K562 (cell line): ENCODE measurements at regions not wholly inside any gene's neighbourhood (a gene's known extent, or its start where the extent isn't known, plus 50 kb on each side); places are given as distances from the start of the nearest gene placed in this dataset.

Source experiments
- ATAC-seq: fragments of 200-7000 bp; cut with Tn5 transposase; 3 replicates; pipeline ENCODE4 v1.9.1; 2020; ENCODE audit warnings: moderate library complexity
- BruUV-seq: library from RNA; stranded (reverse); fragments of 400-500 nt; replicated peaks from 2 replicates; lab custom pipeline; 2021; lab: Mats Ljungman, UMichigan
- CTCF ChIA-PET: fragments of 300-600 bp; formaldehyde crosslinking; extraction: SDS; loops from one replicate; lab custom pipeline; 2021; ENCODE audit warnings: low intra/inter-chr PET ratio; lab: Yijun Ruan, JAX
- POLR2A ChIA-PET: fragments of 300-600, 350-650 bp; sonication (Branson Sonifier 250); formaldehyde crosslinking; extraction: SDS; loops from one replicate; lab custom pipeline; 2021; ENCODE audit warnings: antibody characterized with exemption, inconsistent platforms; lab: Yijun Ruan, JAX
- DNase-seq, 4 experiments: peaks; one replicate each; pipeline versions ENCODE4 v3.0.0 to v3.0.0-alpha.2; 2011 to 2018; ENCODE audit warnings: low spot score in 3 of 4, mixed read lengths in 3 of 4; ENCODE audit errors: extremely low read depth in 1 of 4
- FAIRE-seq: peaks from 2 replicates; lab custom pipeline; 2011; peaks lifted over from hg19 to GRCh38; lab: Jason Lieb, UNC
- H2AFZ ChIP-seq: 2 replicates; pipeline ENCODE4 v1.6.0; 2011; ENCODE audit warnings: low read depth, low read length, control low read depth, inconsistent platforms
- H3K27ac ChIP-seq: fragments of 200-600 bp; 3 replicates; pipeline ENCODE4 v1.8.0; 2011; ENCODE audit warnings: low read depth, mild to moderate bottlenecking, control low read depth, inconsistent platforms, low read length, moderate library complexity, mixed read lengths; ENCODE audit errors: extremely low read depth
- H3K27me3 ChIP-seq, 2 experiments: fragments of 300-600 bp in 1 of 2; 2 replicates in 1 of 2; 3 replicates in 1 of 2; pipeline versions ENCODE4 v1.6.0 to v1.8.0; 2011; ENCODE audit warnings: inconsistent platforms in 2 of 2, low read length in 2 of 2, mild to moderate bottlenecking in 1 of 2, mixed read lengths in 1 of 2, moderate library complexity in 1 of 2; ENCODE audit not compliant: control insufficient read depth in 2 of 2, insufficient read depth in 2 of 2
- H3K36me3 ChIP-seq: fragments of 300-600 bp; 3 replicates; pipeline ENCODE4 v1.8.0; 2011; ENCODE audit warnings: mild to moderate bottlenecking, low read length, inconsistent platforms; ENCODE audit not compliant: control insufficient read depth, insufficient read depth
- H3K4me1 ChIP-seq, 2 experiments: fragments of 200-600 bp in 1 of 2; replicated peaks in 1 of 2; 2 replicates in 1 of 2; 3 replicates in 1 of 2; pipeline versions ENCODE4 v1.5.1 to v1.8.0; 2011; ENCODE audit warnings: inconsistent platforms in 2 of 2, low read length in 2 of 2, mild to moderate bottlenecking in 1 of 2, mixed read lengths in 1 of 2, moderate library complexity in 1 of 2; ENCODE audit not compliant: control insufficient read depth in 2 of 2, insufficient read depth in 2 of 2
- H3K4me2 ChIP-seq: 2 replicates; pipeline ENCODE4 v1.6.1; 2011; ENCODE audit warnings: low read length, control low read depth, inconsistent platforms, mixed read lengths; ENCODE audit not compliant: insufficient read depth
- H3K4me3 ChIP-seq: fragments of 200-600 bp; sonication (generic), shearing (Covaris generic); 2 replicates; pipeline ENCODE4 v1.5.1; 2016; ENCODE audit warnings: control low read depth, inconsistent platforms
- H3K79me2 ChIP-seq: fragments of 200-600 bp; 3 replicates; pipeline ENCODE4 v1.8.0; 2011; ENCODE audit warnings: low read length, inconsistent platforms; ENCODE audit not compliant: control insufficient read depth, insufficient read depth
- H3K9ac ChIP-seq, 2 experiments: 2 replicates each; pipeline versions ENCODE4 v1.6.0 to v1.6.1; 2011; ENCODE audit warnings: low read depth in 2 of 2, low read length in 2 of 2, control low read depth in 1 of 2, inconsistent platforms in 1 of 2, mild to moderate bottlenecking in 1 of 2, mixed read lengths in 1 of 2; ENCODE audit not compliant: insufficient read depth in 1 of 2
- H3K9me1 ChIP-seq: one replicate; pipeline ENCODE4 v1.6.0; 2011; ENCODE audit warnings: inconsistent platforms, mild to moderate bottlenecking, low read length, moderate library complexity; ENCODE audit not compliant: control insufficient read depth, insufficient read depth
- H3K9me3 ChIP-seq: replicated peaks from 2 replicates; pipeline ENCODE4 v1.5.1; 2011; ENCODE audit warnings: low read depth, low read length, inconsistent platforms; ENCODE audit not compliant: control insufficient read depth, insufficient read depth
- H4K20me1 ChIP-seq: replicated peaks from 2 replicates; pipeline ENCODE4 v1.6.1; 2011; ENCODE audit warnings: low read length, inconsistent platforms, mixed read lengths; ENCODE audit not compliant: control insufficient read depth, insufficient read depth
- ATF2 ChIP-seq: sonication (generic); formaldehyde crosslinking; IDR thresholded peaks from 2 replicates; pipeline ENCODE4 v1.8.1; 2022; ENCODE audit warnings: missing genetic modification reagents
- CBFB ChIP-seq: sonication (generic); formaldehyde crosslinking; IDR thresholded peaks from 2 replicates; pipeline ENCODE4 v1.4.0; 2020; ENCODE audit warnings: mild to moderate bottlenecking, missing genetic modification reagents
- CCNT2 ChIP-seq: IDR thresholded peaks from 2 replicates; pipeline ENCODE4 v1.6.1; 2011; ENCODE audit warnings: borderline replicate concordance, low read depth, mild to moderate bottlenecking, moderate library complexity, mixed read lengths, low read length; ENCODE audit not compliant: insufficient read length; ENCODE audit errors: extremely low read depth
- CSDE1 ChIP-seq, 2 experiments: fragments of 450-650 bp; IDR thresholded peaks; 2 replicates each; pipeline ENCODE4 v1.6.1; 2016; ENCODE audit warnings: mild to moderate bottlenecking in 1 of 2
- E4F1 ChIP-seq: fragments of 250-450 bp; sonication (Bioruptor Pico); IDR thresholded peaks from 2 replicates; pipeline ENCODE4 v1.5.0; 2021; ENCODE audit warnings: mild to moderate bottlenecking, borderline replicate concordance
- ETV5 ChIP-seq: sonication (generic); formaldehyde crosslinking; IDR thresholded peaks from 2 replicates; pipeline ENCODE4 v1.4.0; 2020; ENCODE audit warnings: low read depth, mild to moderate bottlenecking, missing genetic modification reagents
- FOS ChIP-seq: IDR thresholded peaks from 3 replicates; pipeline ENCODE4 v1.6.1; 2011; ENCODE audit not compliant: insufficient read length; ENCODE audit errors: extremely low read depth
- KLF10 ChIP-seq: fragments of 250-450 bp; sonication (Bioruptor Pico); IDR thresholded peaks from 2 replicates; pipeline ENCODE4 v1.6.1; 2021; ENCODE audit warnings: matching md5 sums
- KLF13 ChIP-seq: fragments of 450-650 bp; IDR thresholded peaks from 2 replicates; pipeline ENCODE4 v1.6.1; 2016; ENCODE audit warnings: missing genetic modification characterization, low read depth, mild to moderate bottlenecking, missing compliant biosample characterization, moderate library complexity, borderline replicate concordance
- PHB ChIP-seq: fragments of 250-450 bp; sonication (Bioruptor Pico); IDR thresholded peaks from 2 replicates; pipeline ENCODE4 v1.5.0; 2021
- PTTG1 ChIP-seq: fragments of 450-650 bp; IDR thresholded peaks from 2 replicates; pipeline ENCODE4 v1.6.1; 2016; ENCODE audit warnings: low read depth, mild to moderate bottlenecking, missing genetic modification characterization, missing compliant biosample characterization
- SAP30 ChIP-seq: fragments of 200-600 bp; sonication (generic); IDR thresholded peaks from 2 replicates; pipeline ENCODE4 v1.6.1; 2012; ENCODE audit warnings: borderline replicate concordance, low read depth, mild to moderate bottlenecking, moderate library complexity, low read length, control low read depth, inconsistent platforms; ENCODE audit not compliant: insufficient read depth, poor library complexity, severe bottlenecking
- STAT5A ChIP-seq: IDR thresholded peaks from 2 replicates; pipeline ENCODE4 v1.6.1; 2012; ENCODE audit warnings: low read length, inconsistent platforms, borderline replicate concordance
- WGBS: fragments of 100-300 bp; shearing (Covaris generic); methylation state at CpG from one replicate; pipeline ENCODE4 v1.1.6; 2016; ENCODE audit warnings: low coverage, mixed read lengths; ENCODE audit not compliant: insufficient coverage; ENCODE audit errors: missing lambda C conversion rate; 5-methylcytosine and 5-hydroxymethylcytosine counted together
- in situ Hi-C: fragments of 300-500 bp; cut with MboI; formaldehyde crosslinking; loops from 4 replicates; pipeline ENCODE4 v1.15.0; 2018; ENCODE audit warnings: inconsistent platforms, mixed read lengths
- intact Hi-C: fragments of 100-400 bp; cut with micrococcal nuclease; formaldehyde crosslinking; loops from 2 replicates; pipeline ENCODE4 v1.14.2; 2022

GRCh38 chr14:39784461-39784860, 352.2 kb upstream of the FBXO33 start:
- TF ChIP-seq CBFB (CRISPR knock-in tag), result no peak
- no peak for TF ChIP-seq KLF10 (CRISPR knock-in tag)
- no peak for TF ChIP-seq STAT5A
- TF ChIP-seq KLF13 (tag), result no peak
- Histone ChIP-seq H3K79me2 (no peaks in the 10 kb centered on the region), H3K27me3 (no peaks in the 10 kb centered on the region), H3K9me3 (no peaks in the 10 kb centered on the region), H3K27ac (no peak overlapping the region), H3K4me1 (no peaks in the 10 kb centered on the region), H2AFZ (no peak overlapping the region), H3K36me3 (no peaks in the 10 kb centered on the region), H3K4me3 (no peak overlapping the region), H4K20me1 (no peaks in the 10 kb centered on the region), H3K9ac (no peak overlapping the region), H3K9me1 (no peaks in the 10 kb centered on the region), H3K4me2 (no peak overlapping the region)
- in situ Hi-C loops, result no loop called here
- ATAC-seq, result no peak
- FAIRE-seq, result no peak
- WGBS, result 0% methylated on average over 1 of the region's 1 CpG
- ChIA-PET CTCF (no interaction called here), POLR2A (no interaction called here)
- intact Hi-C loops, result no loop called here
- no TSS peak for BruUV-seq
- DNase-seq, result no peak

- Histone ChIP-seq H3K4me3 (no peak overlapping the region), H3K79me2 (no peaks in the 10 kb centered on the region), H3K4me1 (no peaks in the 10 kb centered on the region), H3K4me2 (no peak overlapping the region), H3K27ac (no peak overlapping the region), H2AFZ (no peak overlapping the region), H3K9ac (no peak overlapping the region), H4K20me1 (no peaks in the 10 kb centered on the region), H3K36me3 (no peaks in the 10 kb centered on the region), H3K9me1 (no peaks in the 10 kb centered on the region), H3K9me3 (no peaks in the 10 kb centered on the region), H3K27me3 (no peaks in the 10 kb centered on the region)
- ChIA-PET POLR2A (no interaction called here), CTCF (no interaction called here)
- FAIRE-seq (no peak), DNase-seq (no peak), ATAC-seq (no peak)
- no TSS peak for BruUV-seq
- in situ Hi-C loops (no loop called here), intact Hi-C loops (no loop called here)
- WGBS, result 2% methylated on average over 4 of the region's 5 CpGs
- TF ChIP-seq SAP30 (no peak), FOS (no peak), CCNT2 (no peak), ETV5 (CRISPR knock-in tag) (no peak), PTTG1 (tag) (no peak), E4F1 (CRISPR knock-in tag) (no peak), PHB (CRISPR knock-in tag) (no peak), KLF13 (tag) (no peak), ATF2 (CRISPR knock-in tag) (no peak), CSDE1 (IDR thresholded peaks at IDR 0.05) (no peak)
Observed at GRCh38 chr14:39781466-39781865, 349.2 kb upstream of the FBXO33 start.
